ENCODE measurements at regions not wholly inside any gene's neighbourhood (a gene's known extent, or its start where the extent isn't known, plus 50 kb on each side); places are given as distances from the start of the nearest gene placed in this dataset.

DNA sequence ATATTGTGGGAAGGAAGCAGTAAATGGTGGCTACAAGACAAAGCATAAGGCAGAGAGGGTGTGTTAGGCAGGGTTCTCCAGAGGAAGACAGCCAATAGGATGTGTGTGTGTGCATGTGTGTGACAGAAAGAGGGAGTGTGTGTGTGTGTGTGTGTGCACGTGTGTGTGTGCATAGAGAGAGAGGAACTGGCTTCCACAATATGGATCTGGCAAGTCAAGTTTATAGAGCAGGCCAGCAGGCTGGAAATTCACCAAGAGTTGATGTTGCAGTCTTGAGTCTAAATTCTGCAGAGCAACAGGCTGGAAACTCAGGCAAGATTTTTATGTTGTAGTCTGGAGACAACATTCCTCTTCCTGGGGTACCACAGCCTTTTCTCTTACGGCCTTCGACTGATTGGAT is 374.0 kb downstream of the TNS3 start:
- TF ChIP-seq, protein P1, sequence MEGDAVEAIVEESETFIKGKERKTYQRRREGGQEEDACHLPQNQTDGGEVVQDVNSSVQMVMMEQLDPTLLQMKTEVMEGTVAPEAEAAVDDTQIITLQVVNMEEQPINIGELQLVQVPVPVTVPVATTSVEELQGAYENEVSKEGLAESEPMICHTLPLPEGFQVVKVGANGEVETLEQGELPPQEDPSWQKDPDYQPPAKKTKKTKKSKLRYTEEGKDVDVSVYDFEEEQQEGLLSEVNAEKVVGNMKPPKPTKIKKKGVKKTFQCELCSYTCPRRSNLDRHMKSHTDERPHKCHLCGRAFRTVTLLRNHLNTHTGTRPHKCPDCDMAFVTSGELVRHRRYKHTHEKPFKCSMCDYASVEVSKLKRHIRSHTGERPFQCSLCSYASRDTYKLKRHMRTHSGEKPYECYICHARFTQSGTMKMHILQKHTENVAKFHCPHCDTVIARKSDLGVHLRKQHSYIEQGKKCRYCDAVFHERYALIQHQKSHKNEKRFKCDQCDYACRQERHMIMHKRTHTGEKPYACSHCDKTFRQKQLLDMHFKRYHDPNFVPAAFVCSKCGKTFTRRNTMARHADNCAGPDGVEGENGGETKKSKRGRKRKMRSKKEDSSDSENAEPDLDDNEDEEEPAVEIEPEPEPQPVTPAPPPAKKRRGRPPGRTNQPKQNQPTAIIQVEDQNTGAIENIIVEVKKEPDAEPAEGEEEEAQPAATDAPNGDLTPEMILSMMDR (IDR thresholded peaks at IDR 0.05): no peak
- no peak for TF ChIP-seq POLR2A (IDR thresholded peaks at IDR 0.05)

Measured in adrenal gland (tissue), 5 donors.